Anterior cingulate cortex (tissue), 58 donors: ENCODE measurements at regions not wholly inside any gene's neighbourhood (a gene's known extent, or its start where the extent isn't known, plus 50 kb on each side); places are given as distances from the start of the nearest gene placed in this dataset.
"Not testable (repeated sequence)": the region's sequence is repeated elsewhere in the genome, so short reads cannot be mapped to it uniquely, and the experiment has no call there.

Experiments
- DNase-seq, 58 donors: peaks; one replicate each; lab custom pipeline; 2025; lab: John Stamatoyannopoulos, UW

DNA sequence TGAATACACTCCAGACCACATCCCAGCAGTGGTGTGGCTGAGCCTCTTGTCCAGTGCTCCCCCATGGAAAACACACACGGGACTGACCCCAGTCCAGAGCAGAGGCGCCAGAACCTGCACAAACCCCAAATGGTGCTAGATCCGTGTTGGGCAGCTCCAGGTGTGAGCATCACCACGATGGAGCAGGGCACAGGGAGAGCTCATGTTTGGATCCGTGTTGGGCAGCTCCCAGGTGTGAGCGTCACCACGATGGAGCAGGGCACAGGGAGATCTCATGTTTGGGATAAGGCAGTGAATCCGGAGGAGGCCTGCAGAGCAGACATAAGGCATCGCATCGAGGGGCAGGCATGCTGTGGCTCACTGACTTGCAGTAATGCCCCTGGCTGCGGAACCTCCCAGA lies 460.0 kb upstream of the MYT1L start:
- DNase-seq: no peak

DNA sequence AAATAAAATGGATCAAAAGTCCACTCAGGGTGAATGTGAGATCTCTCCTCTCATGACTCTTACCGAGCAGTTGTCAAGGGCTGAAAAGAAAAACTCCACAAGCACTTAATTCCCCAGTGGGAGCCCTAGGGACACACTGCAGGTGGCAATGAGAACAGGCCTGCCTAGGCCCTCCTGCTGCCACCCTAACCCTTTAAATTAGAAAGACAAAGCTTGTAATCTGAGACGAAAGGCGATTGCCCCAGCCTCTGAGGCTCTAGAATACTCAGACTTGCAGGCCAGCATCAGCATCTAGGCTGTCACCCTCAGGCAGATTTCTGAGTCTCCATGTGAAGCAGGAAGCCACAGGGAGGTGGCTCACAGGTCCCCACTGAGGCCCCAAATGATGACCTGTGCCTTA lies 457.0 kb upstream of the MYT1L start:
- no peak for DNase-seq

DNA sequence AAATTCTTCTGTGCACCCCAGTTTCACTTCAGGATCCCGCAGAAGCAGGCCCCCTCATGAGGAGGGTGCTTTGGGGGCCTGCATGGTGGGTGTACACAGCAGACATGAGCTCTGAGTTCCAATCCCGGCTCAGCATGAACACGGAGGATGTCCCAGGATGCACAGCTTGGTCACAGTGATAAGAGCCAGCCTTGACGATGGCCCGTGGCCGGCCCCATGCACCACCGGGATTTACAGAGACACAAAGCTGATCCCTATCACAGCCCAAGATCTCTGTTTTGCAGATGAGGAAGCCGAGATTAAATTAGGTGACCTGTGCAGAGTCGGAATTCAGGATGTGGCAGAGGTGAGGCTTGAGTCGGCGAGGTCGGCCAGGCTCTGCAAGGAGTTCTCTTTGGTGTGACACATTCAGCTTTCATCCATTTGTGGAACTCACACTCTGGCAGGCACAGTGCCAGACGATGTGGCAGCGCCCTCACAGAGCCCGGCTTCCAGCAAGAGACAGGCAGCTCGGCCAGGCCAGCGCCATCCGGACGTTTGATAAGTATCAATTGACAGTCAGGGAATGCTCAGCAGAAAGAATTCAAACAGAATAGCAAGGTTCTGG lies 456.3 kb upstream of the MYT1L start:
- peak in 1 of 58 donors; percentile 23 for DNase-seq

DNA sequence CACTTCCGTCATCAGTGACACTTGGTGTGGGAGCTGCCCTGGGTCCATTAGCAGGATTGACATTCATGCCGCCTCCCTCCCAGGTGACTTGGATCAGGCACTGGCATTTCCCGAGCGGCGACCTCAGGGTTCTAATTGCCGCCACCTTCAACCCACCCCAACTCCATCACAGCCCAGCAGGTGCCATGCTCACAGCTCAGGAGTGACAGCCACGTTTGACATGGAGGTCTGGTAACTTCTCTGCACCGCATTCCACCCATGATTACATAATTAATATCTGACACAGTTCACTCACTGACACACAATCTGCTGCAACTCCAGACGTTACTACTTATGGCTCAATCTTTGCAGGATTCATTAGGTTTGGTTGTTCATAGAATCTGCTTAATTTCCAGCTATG lies 450.9 kb upstream of the MYT1L start:
- DNase-seq: no peak

DNA sequence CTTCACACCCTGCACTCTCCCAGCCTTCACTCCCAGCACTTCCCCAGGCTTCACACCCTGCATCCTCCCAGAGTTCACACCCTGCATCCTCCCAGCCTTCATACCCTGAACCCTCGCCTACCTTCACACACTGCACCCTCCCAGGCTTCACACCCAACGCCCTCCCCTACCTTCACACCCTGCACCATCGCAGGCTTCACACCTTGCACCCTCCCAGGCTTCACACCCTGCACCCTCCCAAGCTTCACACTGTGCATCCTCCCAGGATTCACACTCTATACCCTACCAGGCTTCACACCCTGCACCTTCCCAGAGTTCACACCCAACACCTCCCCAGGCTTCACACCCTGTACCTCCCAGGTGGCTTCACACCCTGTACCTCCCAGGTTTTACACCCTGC lies 448.7 kb upstream of the MYT1L start:
- no peak for DNase-seq

DNA sequence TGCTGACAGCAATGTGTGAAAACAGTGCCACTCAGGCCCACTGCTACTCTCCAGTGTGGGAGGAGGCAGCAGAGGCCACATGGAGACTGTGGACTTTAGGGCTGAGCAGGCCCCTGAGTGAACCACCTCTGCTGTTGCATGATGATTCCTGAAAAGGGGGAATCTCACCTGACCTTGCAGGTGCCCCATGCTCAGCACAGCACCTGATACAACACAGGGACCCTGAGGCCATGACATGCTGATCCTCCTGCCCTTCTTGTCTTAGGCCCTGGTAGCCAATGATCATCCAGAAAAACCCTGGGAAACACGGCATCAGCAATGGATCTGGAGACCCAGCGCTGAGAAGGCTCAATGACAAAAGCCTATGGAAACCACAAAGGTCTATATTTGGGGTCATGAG lies 446.8 kb upstream of the MYT1L start:
- DNase-seq: no peak

DNA sequence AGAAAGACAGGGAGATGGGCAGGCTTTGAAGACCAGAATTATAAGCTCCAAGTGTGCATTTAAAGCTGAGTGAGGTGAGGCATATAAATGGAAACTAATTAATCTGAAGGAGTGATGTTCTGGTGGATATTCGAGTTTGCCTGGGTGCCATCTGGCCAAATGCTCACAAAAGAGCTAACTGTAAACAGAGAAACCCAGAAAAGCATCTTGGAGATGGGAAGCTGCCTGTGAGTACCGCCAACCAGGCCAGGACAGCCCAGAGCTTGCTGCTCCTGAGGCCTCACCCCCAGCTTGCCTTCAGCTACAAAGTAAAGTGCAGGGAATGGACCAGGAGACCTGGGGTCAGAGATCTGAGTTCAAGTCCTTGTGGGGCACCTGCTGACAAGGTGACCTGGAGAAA lies 446.1 kb upstream of the MYT1L start:
- peak in 12 of 58 donors; percentile 13 to 67 (median 30) for DNase-seq

DNA sequence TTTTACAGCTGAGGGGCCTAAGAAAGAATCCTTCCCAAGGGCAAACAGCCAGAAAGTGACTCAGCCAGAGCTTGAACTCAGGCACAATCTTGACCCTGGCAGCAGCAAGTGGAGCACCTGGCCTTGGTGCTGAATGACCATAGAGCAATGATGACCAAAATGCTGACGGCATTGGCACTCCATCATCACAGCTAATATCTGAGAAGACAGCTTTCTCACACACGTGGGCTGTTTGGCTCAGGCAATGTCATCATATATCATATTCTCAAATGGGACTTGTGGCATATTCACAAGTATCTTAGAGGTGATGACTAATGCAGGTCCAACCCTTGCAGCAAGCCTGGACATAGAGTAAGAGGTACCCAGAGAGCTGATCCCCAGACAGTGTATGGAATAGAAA lies 443.9 kb upstream of the MYT1L start:
- DNase-seq: no peak

DNA sequence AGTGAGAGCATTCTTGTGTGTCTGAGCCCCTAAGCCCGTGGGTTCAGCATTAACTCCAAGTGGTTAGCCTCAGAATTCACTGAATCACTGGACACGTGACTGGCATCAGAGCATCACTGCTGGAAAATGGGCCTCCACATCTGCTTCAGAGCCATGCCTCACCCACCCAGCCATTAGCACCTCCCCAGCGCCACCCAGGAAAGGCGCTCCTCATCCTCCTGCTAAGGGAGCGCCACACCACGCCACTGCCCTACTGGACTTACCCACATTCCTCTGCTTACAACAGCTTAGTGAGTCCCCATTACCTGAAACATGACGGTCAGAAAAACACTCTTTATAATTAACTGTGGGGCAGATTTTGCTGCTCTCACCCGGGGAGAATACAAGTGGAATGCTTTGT lies 442.6 kb upstream of the MYT1L start:
- no peak for DNase-seq

DNA sequence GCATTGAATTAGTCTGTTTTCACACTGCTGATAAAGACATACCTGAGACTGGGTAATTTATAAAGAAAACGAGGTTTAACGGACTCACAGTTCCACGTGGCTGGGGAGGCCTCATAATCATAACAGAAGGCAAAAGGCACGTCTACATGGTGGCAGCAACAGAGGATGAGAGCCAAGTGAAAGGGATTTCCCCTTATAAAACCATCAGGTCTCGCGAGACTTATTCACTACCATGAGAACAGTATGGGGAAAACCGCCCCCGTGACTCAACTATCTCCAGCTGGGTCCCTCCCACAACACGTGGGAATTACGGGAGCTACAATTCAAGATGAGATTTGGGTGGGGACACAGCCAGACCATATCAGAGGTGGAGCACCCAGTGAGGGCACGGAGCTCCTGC lies 442.0 kb upstream of the MYT1L start:
- DNase-seq: not testable (repeated sequence)

DNA sequence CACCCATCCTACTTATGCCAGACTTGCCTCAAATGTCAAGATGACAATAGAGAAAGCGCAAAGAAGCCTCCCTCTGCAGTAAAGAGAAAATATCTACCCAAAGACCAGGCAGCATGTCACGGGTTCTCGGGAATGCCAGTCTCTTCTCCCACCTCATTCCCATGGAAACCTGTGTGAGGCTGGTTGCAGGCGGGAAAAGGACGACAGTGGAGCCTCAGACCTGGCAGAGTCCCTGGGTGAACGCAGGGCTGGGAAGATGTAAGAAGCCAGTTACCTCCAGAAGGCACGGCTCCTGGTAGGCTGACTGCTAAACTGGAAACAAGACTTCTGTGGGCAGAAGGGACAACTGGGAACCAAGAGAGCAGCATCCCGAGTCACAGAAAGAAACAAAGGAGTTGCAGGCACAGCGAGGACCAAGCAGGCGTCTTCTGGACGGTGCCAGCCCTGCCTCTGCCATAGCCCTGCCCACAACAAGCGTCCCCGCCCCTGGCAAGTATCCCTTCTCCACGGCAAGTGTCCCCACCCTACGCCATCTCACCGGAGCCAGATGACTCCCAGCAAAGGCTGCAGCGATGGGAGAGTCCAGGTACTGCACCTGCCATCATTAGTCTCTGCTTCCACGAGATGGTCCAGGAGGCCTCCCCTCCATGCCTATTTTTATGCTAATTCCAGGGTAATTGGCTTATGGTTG lies 440.8 kb upstream of the MYT1L start:
- DNase-seq: peak in 2 of 58 donors; percentile 17 to 32

DNA sequence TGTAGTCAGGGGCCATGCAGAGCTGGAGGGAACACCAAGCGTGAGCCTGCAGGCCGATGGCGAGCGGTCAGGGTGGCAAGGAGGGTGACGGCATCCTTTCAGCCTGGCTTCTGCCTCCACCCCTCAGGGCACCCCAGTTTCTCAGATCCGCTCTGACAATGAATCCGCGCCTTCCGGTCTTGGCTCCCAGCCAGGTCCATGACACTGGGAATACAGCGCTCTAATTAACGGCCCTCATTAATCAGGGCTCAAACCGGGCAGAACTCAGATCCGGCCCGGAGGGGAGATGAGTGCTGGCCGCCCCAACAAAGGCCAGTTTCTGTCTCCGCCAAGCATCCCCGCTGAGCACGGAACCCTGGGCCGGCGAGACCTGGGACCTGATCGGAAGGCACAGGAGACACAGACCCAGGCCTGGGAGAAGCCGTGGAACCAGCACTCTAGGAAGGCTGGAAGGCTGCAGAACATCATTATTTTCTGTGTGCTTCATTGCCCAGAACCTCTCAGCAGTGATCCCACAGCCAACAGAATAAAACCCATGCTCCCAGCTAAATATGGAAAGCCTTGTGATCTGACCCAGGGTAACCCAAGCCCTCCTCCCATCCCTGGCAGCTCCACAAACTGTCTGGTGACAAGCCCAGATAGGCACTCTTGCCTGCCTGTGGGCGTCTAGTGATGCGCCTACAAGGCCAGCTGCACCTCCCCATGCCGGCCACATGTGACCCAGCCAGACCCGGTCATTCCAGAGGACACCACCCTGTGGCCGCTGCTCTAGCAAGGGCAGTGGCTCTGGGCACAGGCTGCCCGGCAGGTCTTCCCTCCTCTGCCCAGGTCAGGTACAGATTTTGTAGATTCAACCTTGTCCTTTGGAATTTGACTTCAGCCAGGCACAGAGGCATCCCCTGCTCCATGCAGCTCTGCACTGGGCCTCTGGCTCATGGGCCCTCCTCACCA lies 438.7 kb upstream of the MYT1L start:
- DNase-seq: peak in 46 of 58 donors; percentile 18 to 86 (median 44)

DNA sequence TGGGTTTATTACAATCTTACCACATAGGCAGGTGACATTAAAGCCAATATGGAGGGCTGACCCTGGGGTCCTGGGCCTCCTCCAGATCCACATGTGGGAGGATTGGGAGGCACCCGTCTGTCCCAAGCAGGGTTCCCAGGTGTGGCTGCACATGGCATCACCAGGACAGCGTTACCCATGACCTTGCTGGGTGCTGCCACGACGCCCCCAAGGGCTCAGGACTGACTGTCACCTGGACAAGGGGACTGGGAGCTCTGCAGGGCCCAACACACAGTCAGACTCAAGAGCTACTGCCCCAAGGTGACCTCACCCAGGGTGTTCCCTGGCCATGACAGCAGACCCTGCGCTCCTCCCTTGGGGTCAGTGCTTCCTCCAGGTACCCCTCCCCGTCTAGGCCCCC lies 437.4 kb upstream of the MYT1L start:
- no peak for DNase-seq

DNA sequence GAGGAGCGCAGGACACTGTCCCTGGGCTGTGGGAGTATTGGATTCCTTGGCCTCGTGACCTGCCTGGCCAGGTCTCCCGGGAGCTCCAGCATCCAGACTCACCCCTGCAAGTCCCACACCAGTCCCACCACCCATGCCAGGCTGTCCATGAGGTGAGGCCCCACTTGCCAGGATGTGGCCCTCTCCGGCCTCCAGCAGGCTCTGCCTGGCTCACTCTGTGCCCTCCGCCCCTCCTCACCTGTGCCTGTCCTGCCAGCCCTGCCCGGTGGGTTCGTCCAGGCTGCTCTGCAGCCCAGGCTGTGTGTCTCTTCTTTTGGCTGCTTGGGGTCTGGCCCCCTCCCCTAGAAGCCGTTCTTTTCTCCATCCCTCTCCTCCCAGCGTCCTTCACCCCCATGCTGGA lies 436.8 kb upstream of the MYT1L start:
- no peak for DNase-seq

DNA sequence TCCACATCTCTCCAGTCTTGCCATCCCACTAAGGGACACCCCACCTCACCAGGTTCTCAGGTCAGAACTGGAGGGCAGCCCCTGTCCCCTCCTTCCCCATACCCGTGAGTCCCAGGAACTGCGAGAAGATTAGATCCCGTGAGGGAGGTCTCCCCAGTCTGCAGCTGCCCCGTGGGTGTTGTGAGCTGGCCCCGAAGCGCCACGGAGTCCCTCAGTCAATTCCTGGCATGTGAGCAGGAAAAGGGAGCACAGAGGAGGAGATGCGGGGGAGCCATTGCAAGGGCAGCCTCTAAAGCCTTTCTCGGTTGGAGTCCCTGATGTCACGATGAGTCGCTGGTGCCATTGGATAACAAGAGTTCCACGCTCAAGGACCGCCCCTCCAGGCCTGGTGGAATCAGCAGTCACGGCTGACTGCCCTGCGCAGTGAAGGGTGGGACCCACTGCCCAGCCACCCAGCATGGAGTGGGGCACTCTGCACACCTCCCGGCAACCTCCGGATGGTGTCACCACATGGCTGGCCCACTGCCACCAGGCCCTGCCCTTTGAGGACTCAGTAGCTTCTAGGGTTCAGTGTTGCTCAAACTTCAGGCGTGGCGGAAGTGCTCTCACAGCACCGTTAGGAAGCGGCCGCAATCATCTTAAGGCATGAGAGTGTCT lies 434.9 kb upstream of the MYT1L start:
- no peak for DNase-seq

DNA sequence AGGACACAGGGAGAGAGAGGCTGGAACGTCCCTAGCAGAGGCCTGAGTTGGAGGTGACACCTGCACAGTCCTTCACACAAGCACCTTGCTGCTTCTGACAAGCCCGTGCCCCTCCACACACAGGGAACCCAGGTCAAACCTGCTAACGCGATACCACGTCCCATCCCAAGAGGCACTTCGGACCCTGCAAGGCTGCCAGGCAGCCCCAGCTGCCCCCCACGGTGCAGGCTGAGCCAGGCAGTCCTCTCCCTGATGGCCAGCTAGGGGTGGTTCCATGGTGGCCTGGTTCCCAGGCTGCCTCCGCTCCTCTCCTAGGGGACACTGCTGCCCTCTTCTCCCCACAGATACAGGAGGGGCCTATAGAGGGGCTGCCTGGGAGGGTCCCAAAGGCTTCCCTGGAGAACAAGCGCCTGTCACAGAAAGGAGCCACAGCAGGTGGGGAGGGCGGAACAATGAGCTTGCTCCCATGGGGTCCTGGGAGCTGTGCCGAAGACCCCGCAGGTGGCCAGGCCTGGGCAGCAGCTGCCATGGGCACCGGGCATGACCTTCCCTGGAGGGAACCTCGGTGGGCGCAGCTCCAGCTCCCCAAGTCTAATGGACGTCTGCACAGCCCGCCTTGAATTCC lies 434.2 kb upstream of the MYT1L start:
- DNase-seq: no peak

DNA sequence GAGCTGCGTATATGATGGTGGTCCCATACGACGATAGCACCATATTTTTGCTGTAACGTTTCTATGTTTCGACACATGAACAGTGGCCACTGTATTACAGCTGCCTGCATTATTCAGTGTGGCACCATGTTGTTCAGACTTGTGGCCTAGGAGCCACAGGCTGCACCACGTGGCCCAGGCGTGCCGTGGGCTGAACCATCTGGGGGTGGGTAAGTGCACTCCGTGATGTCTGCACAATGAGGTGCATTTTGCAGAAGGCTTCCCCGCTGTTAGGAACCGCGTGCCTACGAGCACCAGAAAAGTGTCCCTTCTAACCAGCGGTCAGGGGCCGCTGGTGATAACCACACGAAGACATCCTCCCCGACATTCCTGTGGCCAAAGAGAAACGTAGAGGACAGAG lies 433.7 kb upstream of the MYT1L start:
- DNase-seq: no peak

DNA sequence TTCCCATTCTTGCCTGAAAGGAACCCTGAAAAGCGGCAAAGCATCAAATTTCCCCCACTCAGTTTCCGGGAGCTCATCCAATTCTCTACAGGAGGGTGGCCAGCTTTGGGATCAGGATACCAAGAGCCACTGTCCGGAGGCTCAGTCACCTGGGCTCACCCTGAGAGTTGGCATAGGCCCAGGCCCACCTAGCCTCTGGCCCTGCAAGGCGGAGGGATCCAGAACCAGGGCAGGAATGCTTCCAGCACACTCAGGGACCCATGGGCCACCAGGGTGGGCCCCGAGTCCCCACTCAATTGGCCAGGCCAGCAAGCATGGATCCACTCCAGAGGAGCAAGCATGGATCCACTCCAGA lies 432.9 kb upstream of the MYT1L start:
- DNase-seq: peak in 5 of 58 donors; percentile 14 to 59 (median 21)

DNA sequence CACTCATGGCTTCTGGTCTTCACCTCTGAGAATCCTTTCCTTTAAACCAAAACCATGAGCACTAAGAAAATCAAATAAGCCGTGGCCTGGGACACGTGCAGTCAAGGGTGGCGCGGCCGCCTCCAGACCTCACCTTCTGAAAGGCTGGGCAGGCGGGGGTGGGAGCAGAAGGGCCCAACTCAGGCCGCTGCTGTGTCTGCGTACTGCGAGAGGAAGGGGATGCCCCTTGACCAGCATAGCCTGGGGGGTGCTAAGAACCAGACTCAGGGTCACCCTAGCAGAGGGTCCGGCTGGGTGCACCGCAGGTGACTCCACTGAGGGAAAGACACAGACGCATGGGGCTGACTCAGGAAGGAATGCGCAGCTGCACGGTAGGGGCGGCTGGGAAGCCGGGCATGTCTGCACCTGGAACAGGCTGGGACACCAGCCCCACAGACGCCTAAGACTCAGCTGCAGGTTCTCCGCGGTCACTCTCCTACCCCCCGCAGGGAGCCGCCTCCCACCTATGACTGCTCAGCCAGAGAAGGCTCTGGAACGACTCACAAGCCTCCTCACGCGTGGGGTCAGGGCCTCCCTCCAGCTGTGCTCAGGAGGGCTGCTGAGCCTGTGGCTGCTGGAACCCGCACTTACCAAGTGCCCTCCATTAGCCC lies 432.4 kb upstream of the MYT1L start:
- no peak for DNase-seq

DNA sequence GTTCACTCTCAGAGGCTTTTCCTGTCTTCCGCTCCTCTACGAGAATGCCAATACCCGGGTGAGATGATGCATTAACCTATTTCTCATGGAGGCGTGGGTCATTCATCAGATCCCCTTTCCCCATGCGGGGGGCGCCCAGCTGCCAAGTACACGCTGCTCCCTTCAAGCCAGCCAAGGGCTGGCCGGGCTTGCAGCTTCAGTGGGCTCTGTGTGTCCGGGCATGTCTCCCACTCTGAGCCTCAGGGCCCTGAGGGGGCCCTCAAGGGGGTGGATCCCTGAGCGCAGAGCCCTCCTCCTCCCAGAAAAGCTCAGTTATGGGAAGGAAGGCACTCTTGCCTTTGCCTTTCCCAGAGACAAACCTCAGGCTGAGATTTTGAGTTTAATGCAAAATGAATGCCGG lies 431.8 kb upstream of the MYT1L start:
- peak in 5 of 58 donors; percentile 10 to 23 (median 19) for DNase-seq
